ENCODE measurements at regions not wholly inside any gene's neighbourhood (a gene's known extent, or its start where the extent isn't known, plus 50 kb on each side); places are given as distances from the start of the nearest gene placed in this dataset.
"Not testable (repeated sequence)": the region's sequence is repeated elsewhere in the genome, so short reads cannot be mapped to it uniquely, and the experiment has no call there.

DNA sequence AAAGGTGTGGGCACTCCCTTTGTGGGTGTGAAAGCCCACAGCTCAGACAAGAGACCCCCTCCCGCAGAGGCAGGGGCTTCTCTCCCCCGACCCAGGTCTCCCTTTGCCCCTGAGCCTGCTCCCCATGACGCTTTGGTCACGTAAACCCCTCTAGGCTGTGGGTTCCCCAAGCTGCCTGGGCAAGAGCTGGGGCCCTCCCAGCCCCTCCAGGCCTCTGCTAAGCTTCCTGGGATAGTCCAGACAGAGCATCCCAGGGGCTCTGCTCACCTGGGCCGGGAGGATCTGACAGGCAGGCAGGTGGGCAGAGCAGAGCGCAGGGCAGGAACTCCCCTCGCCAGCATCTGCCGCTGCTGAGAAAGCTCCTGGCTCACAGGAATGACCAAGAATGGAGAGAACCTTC is 177.3 kb downstream of the BANP start:
- DNase-seq (ENCODE audit: low read depth in 2 of 2), result no peak

- not testable (repeated sequence) for DNase-seq (ENCODE audit: low read depth in 2 of 2)
Measured at GRCh38 chr16:88129133-88129532, 177.9 kb downstream of the BANP start.

- no peak for DNase-seq (ENCODE audit: low read depth in 2 of 2)
Measured at GRCh38 chr16:88130016-88130415, 178.8 kb downstream of the BANP start.

GRCh38 chr16:88130681-88131080 is 179.4 kb downstream of the BANP start:
- DNase-seq (ENCODE audit: low read depth in 2 of 2), result no peak

DNA sequence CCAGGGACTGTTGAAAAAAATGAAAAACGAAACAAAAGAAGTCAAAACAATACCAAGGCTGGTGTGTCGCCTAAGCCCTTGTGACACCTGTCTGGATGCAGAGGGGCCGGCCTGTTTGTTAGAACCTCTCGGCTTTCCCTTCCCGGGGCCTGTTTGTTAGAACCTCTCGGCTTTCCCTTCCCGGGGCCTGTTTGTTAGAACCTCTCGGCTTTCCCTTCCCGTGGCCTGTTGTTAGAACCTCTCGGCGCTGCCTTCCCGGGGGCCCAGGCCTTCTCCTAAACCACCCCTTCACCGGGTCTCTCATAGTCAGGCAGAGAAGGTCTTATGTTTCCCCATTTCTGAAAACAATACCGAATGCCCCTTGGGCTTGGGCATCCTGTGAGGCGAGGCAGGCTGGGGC is 180.0 kb downstream of the BANP start:
- DNase-seq (ENCODE audit: low read depth in 2 of 2), result no peak

DNA sequence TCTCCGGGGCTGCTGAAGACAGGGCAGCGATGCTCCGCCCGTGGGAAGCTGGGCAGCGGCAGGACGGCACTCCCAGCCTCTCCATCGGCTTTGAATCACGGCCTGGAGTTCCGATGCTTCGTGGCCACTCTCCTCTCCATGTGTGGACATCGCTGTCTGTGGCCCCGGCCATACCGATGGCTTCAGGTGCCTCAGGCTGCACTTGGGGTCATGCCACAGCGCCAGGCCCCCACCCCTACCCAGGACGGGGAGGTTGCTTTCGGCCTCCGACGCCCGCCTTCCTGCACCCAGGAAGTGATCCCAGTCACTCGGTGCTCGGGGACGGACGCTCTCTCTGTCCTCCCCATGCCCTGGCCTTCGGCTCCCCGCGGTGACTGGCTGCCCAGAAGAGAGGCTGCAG is 180.7 kb downstream of the BANP start:
- DNase-seq (ENCODE audit: low read depth in 2 of 2), result no peak

DNA sequence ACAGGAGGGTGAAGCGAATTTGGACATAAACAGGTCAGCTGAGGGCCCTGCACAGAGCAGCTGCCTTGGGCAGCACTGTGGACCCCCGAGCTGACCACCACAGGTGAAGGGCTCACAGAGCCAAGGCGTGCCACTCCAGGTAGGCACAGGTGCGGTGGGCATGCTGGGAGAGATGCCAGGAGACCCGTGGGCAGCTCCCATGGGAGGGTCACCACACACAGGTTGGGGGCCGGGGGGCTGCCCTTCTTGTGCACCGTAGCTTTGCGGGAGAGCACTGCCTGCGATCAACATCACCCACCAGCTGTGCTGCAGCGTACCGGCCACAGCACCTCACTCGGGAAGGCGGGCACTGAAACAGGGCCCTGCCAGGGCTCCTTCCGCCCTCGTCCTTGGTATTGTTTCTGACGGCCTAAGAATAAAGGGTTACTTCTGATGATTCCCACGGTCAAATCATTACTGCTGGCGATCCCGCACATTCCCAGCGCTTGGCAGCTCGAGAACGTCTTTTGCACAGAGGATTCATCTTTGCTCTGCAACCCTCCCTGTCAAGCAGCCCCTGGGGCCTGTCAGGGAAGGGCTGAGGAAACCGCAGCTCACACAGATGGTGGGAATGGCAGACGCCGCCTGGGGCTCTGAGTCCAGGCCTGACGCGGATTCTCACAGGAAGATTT is 181.7 kb downstream of the BANP start:
- DNase-seq (ENCODE audit: low read depth in 2 of 2), result no peak

DNA sequence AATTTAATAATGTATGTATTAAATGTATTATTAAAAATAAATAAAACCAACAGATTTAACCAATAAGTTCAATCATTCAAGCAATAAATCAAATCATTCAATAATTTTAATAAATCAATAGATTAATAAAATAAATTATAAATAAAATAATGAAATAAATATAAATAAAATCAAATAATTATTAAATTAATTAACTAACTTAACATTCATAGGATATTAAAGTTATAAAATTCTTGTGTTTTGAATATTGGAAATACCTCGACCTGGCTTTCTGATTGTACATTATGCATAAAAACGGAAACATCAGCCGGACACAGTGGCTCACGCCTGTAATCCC is 182.2 kb downstream of the BANP start:
- DNase-seq (ENCODE audit: low read depth in 2 of 2), result no peak

GRCh38 chr16:88134172-88134898 is 183.1 kb downstream of the BANP start:
- DNase-seq (ENCODE audit: low read depth in 2 of 2), result not testable (repeated sequence)

DNA sequence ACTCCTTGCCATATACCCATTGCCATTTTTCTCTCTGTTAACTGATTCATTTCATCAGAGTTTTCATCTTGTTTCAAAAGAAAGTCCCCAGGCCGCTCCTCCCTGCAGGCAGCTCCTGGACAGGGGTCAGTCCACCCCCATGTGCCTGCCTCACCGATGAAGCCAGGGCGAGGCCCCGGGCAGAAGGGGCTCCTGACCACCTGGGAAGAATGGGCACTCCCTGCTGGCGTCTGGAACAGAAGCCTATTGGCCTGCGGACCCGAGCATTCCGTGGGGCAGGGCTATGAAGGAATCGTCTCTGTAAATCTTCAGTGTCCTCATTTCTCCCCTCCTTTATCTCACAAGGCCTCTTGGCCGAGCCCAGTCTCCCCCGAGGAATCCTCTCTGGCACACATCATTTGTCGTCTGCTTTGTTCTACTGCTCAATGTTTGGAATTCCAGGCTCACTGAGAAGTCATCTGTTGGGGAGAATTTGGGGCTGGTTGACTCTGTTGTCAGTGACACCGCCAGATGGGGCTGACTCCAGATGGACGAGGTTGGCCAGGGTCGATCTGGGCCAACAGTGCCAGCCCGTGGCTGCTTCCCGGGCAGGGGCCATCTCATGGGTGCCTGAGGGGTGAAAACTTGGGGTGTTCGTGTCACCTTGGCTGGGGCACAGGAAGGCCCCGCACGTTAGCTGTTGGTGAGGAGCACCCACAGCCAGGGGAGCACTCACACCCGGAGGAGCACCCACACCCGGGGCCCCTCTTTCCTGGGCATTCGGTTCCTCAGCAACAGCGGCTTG is 183.9 kb downstream of the BANP start:
- DNase-seq (ENCODE audit: low read depth in 2 of 2), result not testable (repeated sequence)

GRCh38 chr16:88136211-88136713 is 185.0 kb downstream of the BANP start:
- not testable (repeated sequence) for DNase-seq (ENCODE audit: low read depth in 2 of 2)

GRCh38 chr16:88136939-88137338 is 185.7 kb downstream of the BANP start:
- DNase-seq (ENCODE audit: low read depth in 2 of 2), result not testable (repeated sequence)

- DNase-seq (ENCODE audit: low read depth in 2 of 2), result not testable (repeated sequence)
Measured at GRCh38 chr16:88139141-88139540, 187.9 kb downstream of the BANP start.

DNA sequence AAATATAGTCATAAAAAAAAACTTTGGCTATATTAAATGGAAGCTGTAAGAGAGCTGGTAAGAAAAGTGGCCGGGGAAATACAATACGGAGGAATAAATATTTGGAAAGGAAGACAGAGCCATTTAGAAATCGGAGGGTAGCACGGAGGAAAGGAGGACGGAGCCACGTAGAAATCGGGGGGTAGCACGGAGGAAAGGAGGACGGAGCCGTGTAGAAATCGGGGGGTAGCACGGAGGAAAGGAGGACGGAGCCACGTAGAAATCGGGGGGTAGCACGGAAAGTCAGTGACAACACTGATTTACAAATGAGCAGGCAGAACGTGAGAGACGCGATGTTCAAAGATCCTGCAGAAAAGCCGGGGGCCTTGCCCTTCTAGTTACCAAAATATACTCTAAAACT is 189.0 kb downstream of the BANP start:
- not testable (repeated sequence) for DNase-seq (ENCODE audit: low read depth in 2 of 2)

DNA sequence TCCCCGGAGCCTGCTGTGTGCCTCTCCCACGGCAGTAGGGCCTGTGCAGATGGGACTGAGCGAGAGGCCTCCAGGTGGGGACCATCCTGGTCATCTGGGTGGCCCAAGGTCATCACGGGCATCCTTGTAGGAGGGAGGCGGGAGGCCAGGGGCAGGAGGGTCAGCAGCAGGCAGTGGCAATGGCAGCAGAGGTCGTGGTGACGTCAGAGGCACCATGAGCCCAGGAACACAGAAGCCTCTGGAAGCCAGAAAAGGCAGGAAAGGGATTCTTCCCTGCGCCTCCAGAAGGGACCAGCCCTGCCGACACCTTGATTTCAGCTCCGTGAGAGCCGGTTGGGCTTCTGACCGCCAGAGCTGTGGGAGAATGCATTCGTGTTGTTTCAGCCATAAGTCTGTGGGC is 190.3 kb downstream of the BANP start:
- no peak for DNase-seq (ENCODE audit: low read depth in 2 of 2)

DNA sequence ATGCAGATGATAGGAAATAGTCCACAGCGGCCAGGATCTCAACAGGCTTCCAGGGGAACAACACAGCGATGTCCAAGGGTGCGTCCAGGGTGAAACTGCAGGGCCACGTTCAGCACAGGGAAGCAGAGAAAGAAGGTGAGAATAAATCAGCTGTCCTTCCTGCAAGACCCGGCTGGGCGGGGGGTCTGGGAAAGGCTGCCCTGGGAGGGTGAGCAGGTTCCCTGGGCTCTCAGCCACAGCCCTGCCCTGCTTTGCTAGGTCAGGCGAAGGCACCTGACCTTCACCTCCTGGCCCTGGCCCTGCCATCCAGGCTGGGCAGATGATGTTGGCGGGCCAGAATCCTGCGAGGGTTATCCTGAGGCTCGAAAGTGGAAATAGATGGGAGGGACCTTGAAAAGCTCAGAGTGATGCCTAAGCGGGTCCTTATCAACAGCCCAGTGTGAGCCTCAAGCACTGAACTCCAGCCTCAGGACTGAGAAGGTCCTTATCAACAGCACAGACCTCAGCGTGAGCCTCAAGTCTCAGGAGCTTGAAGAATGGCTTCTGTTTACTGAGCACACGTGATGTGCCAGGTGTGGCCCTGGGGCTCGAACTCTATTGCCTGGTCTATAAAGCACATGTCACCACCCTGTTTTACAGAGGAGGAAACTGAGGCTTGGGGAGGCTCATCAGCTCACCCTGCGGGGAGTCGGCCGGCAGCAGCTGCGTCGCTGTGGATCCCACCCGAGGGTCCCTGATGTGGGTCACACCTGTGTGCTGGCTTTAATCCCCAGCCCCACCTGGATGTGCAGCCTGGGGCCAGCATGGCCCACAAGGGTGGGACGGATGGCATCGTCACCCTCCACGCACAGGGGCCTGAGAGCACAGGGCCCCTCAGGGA is 191.1 kb downstream of the BANP start:
- DNase-seq (ENCODE audit: low read depth in 2 of 2), result not testable (repeated sequence)

DNA sequence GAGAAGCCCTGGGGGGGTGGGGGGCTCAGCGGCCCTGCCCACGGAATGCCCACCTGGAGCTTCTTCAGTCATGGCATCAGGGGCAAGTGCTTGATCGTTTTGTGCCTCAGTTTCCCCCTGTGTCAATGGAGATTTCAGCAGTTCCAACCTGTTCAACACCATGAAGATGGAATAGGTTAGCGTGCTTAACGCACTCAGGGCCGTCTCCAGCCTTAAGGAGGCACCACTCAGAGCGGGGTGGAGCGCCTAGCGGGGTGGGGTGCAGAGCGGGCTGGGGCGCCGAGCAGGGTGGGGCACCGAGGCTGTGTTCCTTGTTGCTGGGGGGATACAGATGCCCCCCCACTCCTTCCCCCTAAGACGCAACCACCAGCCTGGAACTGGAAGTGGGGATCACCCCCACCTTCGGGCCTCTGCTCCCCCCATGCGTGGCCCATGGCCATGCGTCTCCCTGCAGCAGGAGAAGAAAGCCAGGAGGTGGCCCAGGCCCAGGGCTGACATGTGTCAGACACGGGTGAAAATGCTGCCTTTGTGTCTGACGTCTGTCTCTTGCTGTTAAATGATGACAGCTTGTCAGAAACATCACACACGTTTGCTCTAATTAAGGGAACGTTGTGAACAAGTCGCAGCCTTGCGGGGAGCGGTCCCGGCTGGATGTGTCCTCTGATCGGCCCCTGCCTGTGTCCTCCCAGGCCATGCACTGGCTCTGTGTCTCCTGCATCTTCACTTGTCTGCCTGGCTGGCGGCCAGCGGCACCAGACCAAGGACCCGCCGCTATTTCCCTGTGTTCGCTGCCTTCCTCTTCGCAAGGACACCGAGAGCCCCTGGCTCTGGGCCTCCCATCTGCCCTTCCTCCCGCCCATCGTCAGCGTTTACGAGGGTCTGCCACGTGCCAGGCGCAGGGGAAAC is 192.1 kb downstream of the BANP start:
- DNase-seq (ENCODE audit: low read depth in 2 of 2), result not testable (repeated sequence)

- no peak for DNase-seq (ENCODE audit: low read depth in 2 of 2)
Measured at GRCh38 chr16:88144028-88144511, 192.8 kb downstream of the BANP start.

DNA sequence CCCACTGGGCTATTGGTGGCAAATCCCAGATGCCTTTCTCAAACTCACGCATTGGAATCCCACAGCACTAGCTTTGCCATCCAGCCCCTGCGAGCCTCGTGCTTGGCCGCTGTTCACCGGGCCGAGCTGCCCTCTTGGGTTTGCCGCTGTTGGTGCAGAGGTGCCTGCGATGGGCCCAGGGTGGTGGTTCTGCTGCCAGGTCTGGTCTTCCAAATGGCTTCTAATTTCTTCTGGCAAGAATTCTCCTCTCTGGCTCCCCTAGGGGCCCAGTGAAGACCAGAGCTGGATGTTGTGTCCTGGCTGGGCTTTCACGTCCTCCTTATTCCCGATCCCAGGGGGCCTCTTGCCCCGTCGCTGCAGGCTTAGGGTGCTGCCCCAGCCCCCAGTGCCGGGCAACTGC is 194.1 kb downstream of the BANP start:
- DNase-seq (ENCODE audit: low read depth in 2 of 2), result not testable (repeated sequence)

GRCh38 chr16:88145824-88146405 is 194.7 kb downstream of the BANP start:
- DNase-seq (ENCODE audit: low read depth in 2 of 2), result not testable (repeated sequence)
